ENCODE measurements at regions not wholly inside any gene's neighbourhood (a gene's known extent, or its start where the extent isn't known, plus 50 kb on each side); places are given as distances from the start of the nearest gene placed in this dataset.

DNA sequence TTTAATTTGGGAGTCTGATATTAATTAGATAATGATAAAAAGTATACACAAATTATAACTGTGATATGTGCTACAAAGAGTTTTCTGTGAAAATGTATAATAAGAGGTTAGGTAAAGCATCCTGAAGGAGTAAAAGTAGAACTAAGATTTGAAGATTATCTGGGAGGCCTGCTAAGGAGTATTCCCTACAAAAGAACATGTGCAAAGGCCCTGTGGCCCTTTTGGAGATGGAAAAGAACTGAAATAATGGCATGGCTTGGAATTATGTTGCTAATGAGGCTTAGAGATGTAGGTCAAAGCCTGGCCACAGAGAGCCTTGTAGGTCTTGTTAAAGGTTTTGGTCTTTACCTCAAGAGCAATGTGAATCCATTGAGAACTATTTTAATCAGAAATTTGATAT is 82.0 kb downstream of the ZIC4 start:
- TF ChIP-seq, protein P1, sequence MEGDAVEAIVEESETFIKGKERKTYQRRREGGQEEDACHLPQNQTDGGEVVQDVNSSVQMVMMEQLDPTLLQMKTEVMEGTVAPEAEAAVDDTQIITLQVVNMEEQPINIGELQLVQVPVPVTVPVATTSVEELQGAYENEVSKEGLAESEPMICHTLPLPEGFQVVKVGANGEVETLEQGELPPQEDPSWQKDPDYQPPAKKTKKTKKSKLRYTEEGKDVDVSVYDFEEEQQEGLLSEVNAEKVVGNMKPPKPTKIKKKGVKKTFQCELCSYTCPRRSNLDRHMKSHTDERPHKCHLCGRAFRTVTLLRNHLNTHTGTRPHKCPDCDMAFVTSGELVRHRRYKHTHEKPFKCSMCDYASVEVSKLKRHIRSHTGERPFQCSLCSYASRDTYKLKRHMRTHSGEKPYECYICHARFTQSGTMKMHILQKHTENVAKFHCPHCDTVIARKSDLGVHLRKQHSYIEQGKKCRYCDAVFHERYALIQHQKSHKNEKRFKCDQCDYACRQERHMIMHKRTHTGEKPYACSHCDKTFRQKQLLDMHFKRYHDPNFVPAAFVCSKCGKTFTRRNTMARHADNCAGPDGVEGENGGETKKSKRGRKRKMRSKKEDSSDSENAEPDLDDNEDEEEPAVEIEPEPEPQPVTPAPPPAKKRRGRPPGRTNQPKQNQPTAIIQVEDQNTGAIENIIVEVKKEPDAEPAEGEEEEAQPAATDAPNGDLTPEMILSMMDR (conservative IDR thresholded peaks at IDR 0.05; ENCODE audit: low read depth in 2 of 2) = no peak
- no peak for TF ChIP-seq POLR2AphosphoS5 (IDR thresholded peaks at IDR 0.05; ENCODE audit: low read depth)
- TF ChIP-seq CREB1 (CRISPR knock-in tag; IDR thresholded peaks at IDR 0.05; ENCODE audit: low read depth) = no peak
- TF ChIP-seq, protein P2, sequence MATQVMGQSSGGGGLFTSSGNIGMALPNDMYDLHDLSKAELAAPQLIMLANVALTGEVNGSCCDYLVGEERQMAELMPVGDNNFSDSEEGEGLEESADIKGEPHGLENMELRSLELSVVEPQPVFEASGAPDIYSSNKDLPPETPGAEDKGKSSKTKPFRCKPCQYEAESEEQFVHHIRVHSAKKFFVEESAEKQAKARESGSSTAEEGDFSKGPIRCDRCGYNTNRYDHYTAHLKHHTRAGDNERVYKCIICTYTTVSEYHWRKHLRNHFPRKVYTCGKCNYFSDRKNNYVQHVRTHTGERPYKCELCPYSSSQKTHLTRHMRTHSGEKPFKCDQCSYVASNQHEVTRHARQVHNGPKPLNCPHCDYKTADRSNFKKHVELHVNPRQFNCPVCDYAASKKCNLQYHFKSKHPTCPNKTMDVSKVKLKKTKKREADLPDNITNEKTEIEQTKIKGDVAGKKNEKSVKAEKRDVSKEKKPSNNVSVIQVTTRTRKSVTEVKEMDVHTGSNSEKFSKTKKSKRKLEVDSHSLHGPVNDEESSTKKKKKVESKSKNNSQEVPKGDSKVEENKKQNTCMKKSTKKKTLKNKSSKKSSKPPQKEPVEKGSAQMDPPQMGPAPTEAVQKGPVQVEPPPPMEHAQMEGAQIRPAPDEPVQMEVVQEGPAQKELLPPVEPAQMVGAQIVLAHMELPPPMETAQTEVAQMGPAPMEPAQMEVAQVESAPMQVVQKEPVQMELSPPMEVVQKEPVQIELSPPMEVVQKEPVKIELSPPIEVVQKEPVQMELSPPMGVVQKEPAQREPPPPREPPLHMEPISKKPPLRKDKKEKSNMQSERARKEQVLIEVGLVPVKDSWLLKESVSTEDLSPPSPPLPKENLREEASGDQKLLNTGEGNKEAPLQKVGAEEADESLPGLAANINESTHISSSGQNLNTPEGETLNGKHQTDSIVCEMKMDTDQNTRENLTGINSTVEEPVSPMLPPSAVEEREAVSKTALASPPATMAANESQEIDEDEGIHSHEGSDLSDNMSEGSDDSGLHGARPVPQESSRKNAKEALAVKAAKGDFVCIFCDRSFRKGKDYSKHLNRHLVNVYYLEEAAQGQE (IDR thresholded peaks at IDR 0.05; ENCODE audit: unreplicated experiment) = no peak
- no peak for TF ChIP-seq JUNB (IDR thresholded peaks at IDR 0.05; ENCODE audit: unreplicated experiment)
- TF ChIP-seq, protein P3, sequence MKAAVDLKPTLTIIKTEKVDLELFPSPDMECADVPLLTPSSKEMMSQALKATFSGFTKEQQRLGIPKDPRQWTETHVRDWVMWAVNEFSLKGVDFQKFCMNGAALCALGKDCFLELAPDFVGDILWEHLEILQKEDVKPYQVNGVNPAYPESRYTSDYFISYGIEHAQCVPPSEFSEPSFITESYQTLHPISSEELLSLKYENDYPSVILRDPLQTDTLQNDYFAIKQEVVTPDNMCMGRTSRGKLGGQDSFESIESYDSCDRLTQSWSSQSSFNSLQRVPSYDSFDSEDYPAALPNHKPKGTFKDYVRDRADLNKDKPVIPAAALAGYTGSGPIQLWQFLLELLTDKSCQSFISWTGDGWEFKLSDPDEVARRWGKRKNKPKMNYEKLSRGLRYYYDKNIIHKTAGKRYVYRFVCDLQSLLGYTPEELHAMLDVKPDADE (IDR thresholded peaks at IDR 0.05) = no peak
- TF ChIP-seq EZH2phosphoT487 (IDR thresholded peaks at IDR 0.05; ENCODE audit: unreplicated experiment) = no peak
- no peak for TF ChIP-seq EZH2 (IDR thresholded peaks at IDR 0.05; ENCODE audit: low read depth, unreplicated experiment)
- TF ChIP-seq ZNF331 (CRISPR knock-in tag; IDR thresholded peaks at IDR 0.05; ENCODE audit: low read depth) = no peak
- no peak for TF ChIP-seq STAT1 (IDR thresholded peaks at IDR 0.05; ENCODE audit: unreplicated experiment)
- no peak for TF ChIP-seq ZNF114 (CRISPR knock-in tag; IDR thresholded peaks at IDR 0.05)
- no peak for TF ChIP-seq NANOG (IDR thresholded peaks at IDR 0.05; ENCODE audit: borderline replicate concordance)
- TF ChIP-seq, protein P4, sequence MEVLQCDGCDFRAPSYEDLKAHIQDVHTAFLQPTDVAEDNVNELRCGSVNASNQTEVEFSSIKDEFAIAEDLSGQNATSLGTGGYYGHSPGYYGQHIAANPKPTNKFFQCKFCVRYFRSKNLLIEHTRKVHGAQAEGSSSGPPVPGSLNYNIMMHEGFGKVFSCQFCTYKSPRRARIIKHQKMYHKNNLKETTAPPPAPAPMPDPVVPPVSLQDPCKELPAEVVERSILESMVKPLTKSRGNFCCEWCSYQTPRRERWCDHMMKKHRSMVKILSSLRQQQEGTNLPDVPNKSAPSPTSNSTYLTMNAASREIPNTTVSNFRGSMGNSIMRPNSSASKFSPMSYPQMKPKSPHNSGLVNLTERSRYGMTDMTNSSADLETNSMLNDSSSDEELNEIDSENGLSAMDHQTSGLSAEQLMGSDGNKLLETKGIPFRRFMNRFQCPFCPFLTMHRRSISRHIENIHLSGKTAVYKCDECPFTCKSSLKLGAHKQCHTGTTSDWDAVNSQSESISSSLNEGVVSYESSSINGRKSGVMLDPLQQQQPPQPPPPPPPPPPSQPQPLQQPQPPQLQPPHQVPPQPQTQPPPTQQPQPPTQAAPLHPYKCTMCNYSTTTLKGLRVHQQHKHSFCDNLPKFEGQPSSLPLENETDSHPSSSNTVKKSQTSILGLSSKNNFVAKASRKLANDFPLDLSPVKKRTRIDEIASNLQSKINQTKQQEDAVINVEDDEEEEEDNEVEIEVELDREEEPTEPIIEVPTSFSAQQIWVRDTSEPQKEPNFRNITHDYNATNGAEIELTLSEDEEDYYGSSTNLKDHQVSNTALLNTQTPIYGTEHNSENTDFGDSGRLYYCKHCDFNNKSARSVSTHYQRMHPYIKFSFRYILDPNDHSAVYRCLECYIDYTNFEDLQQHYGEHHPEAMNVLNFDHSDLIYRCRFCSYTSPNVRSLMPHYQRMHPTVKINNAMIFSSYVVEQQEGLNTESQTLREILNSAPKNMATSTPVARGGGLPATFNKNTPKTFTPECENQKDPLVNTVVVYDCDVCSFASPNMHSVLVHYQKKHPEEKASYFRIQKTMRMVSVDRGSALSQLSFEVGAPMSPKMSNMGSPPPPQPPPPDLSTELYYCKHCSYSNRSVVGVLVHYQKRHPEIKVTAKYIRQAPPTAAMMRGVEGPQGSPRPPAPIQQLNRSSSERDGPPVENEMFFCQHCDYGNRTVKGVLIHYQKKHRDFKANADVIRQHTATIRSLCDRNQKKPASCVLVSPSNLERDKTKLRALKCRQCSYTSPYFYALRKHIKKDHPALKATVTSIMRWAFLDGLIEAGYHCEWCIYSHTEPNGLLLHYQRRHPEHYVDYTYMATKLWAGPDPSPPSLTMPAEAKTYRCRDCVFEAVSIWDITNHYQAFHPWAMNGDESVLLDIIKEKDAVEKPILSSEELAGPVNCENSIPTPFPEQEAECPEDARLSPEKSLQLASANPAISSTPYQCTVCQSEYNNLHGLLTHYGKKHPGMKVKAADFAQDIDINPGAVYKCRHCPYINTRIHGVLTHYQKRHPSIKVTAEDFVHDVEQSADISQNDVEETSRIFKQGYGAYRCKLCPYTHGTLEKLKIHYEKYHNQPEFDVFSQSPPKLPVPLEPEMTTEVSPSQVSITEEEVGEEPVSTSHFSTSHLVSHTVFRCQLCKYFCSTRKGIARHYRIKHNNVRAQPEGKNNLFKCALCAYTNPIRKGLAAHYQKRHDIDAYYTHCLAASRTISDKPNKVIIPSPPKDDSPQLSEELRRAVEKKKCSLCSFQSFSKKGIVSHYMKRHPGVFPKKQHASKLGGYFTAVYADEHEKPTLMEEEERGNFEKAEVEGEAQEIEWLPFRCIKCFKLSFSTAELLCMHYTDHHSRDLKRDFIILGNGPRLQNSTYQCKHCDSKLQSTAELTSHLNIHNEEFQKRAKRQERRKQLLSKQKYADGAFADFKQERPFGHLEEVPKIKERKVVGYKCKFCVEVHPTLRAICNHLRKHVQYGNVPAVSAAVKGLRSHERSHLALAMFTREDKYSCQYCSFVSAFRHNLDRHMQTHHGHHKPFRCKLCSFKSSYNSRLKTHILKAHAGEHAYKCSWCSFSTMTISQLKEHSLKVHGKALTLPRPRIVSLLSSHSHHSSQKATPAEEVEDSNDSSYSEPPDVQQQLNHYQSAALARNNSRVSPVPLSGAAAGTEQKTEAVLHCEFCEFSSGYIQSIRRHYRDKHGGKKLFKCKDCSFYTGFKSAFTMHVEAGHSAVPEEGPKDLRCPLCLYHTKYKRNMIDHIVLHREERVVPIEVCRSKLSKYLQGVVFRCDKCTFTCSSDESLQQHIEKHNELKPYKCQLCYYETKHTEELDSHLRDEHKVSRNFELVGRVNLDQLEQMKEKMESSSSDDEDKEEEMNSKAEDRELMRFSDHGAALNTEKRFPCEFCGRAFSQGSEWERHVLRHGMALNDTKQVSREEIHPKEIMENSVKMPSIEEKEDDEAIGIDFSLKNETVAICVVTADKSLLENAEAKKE (CRISPR knock-in tag; IDR thresholded peaks at IDR 0.05) = no peak
